Keratinocyte (primary cell): ENCODE measurements at regions not wholly inside any gene's neighbourhood (a gene's known extent, or its start where the extent isn't known, plus 50 kb on each side); places are given as distances from the start of the nearest gene placed in this dataset.

ENCODE experiments used
- DNase-seq: peaks from one replicate; pipeline ENCODE4 v3.0.0-alpha.2; 2011; ENCODE audit warnings: low read depth, missing footprints, low spot score
- FAIRE-seq: peaks from 2 replicates; lab custom pipeline; 2011; peaks lifted over from hg19 to GRCh38; lab: Jason Lieb, UNC
- H2AFZ ChIP-seq: 2 replicates; pipeline ENCODE4 v1.6.0; 2012; ENCODE audit warnings: low read length, control low read depth, inconsistent platforms; ENCODE audit not compliant: control insufficient read depth
- H3K27ac ChIP-seq: 2 replicates; pipeline ENCODE4 v1.5.1; 2011; ENCODE audit warnings: low read length; ENCODE audit not compliant: control insufficient read depth, insufficient read depth
- H3K27me3 ChIP-seq: 3 replicates; pipeline ENCODE4 v1.6.0; 2011; ENCODE audit warnings: low read length; ENCODE audit not compliant: control insufficient read depth, insufficient read depth; ENCODE audit errors: extremely low read depth
- H3K36me3 ChIP-seq, 2 experiments: 2 replicates in 1 of 2; 3 replicates in 1 of 2; pipeline ENCODE4 v1.5.1; 2011; ENCODE audit warnings: low read length in 2 of 2, mild to moderate bottlenecking in 1 of 2; ENCODE audit not compliant: control insufficient read depth in 2 of 2, insufficient read depth in 2 of 2; ENCODE audit errors: extremely low read depth in 1 of 2
- H3K4me1 ChIP-seq: 3 replicates; pipeline ENCODE4 v1.5.1; 2011; ENCODE audit warnings: low read length; ENCODE audit not compliant: control insufficient read depth, insufficient read depth; ENCODE audit errors: extremely low read depth
- H3K4me2 ChIP-seq: 3 replicates; pipeline ENCODE4 v1.6.0; 2011; ENCODE audit warnings: low read depth, low read length; ENCODE audit not compliant: control insufficient read depth, insufficient read depth; ENCODE audit errors: extremely low read depth
- H3K4me3 ChIP-seq, 3 experiments: fragments of 200-600 bp in 1 of 3; sonication (generic) in 1 of 3; 2 replicates in 2 of 3; 3 replicates in 1 of 3; pipeline ENCODE4 v1.5.1; 2011 to 2016; ENCODE audit warnings: low read length in 3 of 3, mild to moderate bottlenecking in 3 of 3, control low read depth in 2 of 3, inconsistent platforms in 1 of 3, low read depth in 1 of 3, mixed read lengths in 1 of 3, mixed run types in 1 of 3, moderate library complexity in 1 of 3; ENCODE audit not compliant: control insufficient read depth in 2 of 3, insufficient read depth in 2 of 3; ENCODE audit errors: extremely low read depth in 1 of 3
- H3K79me2 ChIP-seq: 2 replicates; pipeline ENCODE4 v1.6.0; 2012; ENCODE audit warnings: low read length; ENCODE audit not compliant: control insufficient read depth, insufficient read depth
- H3K9ac ChIP-seq: 3 replicates; pipeline ENCODE4 v1.6.0; 2011; ENCODE audit warnings: low read length; ENCODE audit not compliant: control insufficient read depth, insufficient read depth; ENCODE audit errors: extremely low read depth
- H3K9me1 ChIP-seq: 3 replicates; pipeline ENCODE4 v1.6.0; 2011; ENCODE audit warnings: low read length; ENCODE audit not compliant: control insufficient read depth, insufficient read depth; ENCODE audit errors: extremely low read depth
- H3K9me3 ChIP-seq: 2 replicates; pipeline ENCODE4 v1.5.1; 2012; ENCODE audit warnings: low read depth, low read length; ENCODE audit not compliant: control insufficient read depth
- H4K20me1 ChIP-seq: 3 replicates; pipeline ENCODE4 v1.6.0; 2011; ENCODE audit warnings: low read length; ENCODE audit not compliant: control insufficient read depth, insufficient read depth; ENCODE audit errors: extremely low read depth
- CTCF ChIP-seq, 3 experiments: IDR thresholded peaks in 1 of 3; conservative IDR thresholded peaks in 1 of 3; optimal IDR thresholded peaks in 1 of 3; 2 replicates in 2 of 3; 3 replicates in 1 of 3; pipeline versions ENCODE3 to v1.5.1; 2011; ENCODE audit warnings: low read length in 3 of 3, mild to moderate bottlenecking in 3 of 3, moderate library complexity in 2 of 3, control low read depth in 1 of 3, inconsistent platforms in 1 of 3; ENCODE audit not compliant: insufficient read depth in 2 of 3; ENCODE audit errors: extremely low read depth in 1 of 3
- EZH2 ChIP-seq: IDR thresholded peaks from one replicate; pipeline ENCODE4 v1.6.1; 2012; ENCODE audit warnings: inconsistent platforms, mild to moderate bottlenecking, low read length, moderate library complexity
- dilution Hi-C: fragments of 300-500 bp; cut with MboI; formaldehyde crosslinking; loops from one replicate; pipeline ENCODE4 v1.7.0; 2020; ENCODE audit warnings: low sequenced_read_pairs; ENCODE audit not compliant: extremely low pct_ligation_motif_present

GRCh38 chr4:71231129-71232055 is 107.4 kb upstream of the SLC4A4 start:
- H3K27me3 ChIP-seq: peaks cover 6% of the 10 kb centered on the region
- FAIRE-seq (no peak), DNase-seq (no peak)
- H3K27ac ChIP-seq: no peak overlapping the region
- no peak overlapping the region for H3K4me3 ChIP-seq
- no peaks in the 10 kb centered on the region for H3K36me3 ChIP-seq
- H2AFZ ChIP-seq: no peak overlapping the region
- no peak overlapping the region for H3K9ac ChIP-seq
- H3K9me1 ChIP-seq: no peaks in the 10 kb centered on the region
- H4K20me1 ChIP-seq: no peaks in the 10 kb centered on the region
- H3K4me2 ChIP-seq: peak overlapping the region; percentile 8
- H3K4me1 ChIP-seq: peaks cover 3% of the 10 kb centered on the region
- H3K79me2 ChIP-seq: no peaks in the 10 kb centered on the region
- no peaks in the 10 kb centered on the region for H3K9me3 ChIP-seq
- TF ChIP-seq CTCF (optimal IDR thresholded peaks at IDR 0.05 in 1 of 3, IDR thresholded peaks at IDR 0.05 in 1 of 3, conservative IDR thresholded peaks at IDR 0.05 in 1 of 3; ENCODE audit: extremely low read depth in 1 of 3, insufficient read depth in 2 of 3, low read length in 3 of 3) (no peak), EZH2 (no peak)
- dilution Hi-C loops: no loop called here

GRCh38 chr4:71232056-71232430 is 106.8 kb upstream of the SLC4A4 start:
- Histone ChIP-seq H3K4me1 (peaks cover 3% of the 10 kb centered on the region), H3K9ac (no peak overlapping the region), H3K27me3 (peaks cover 6% of the 10 kb centered on the region), H3K36me3 (no peaks in the 10 kb centered on the region), H3K4me3 (no peak overlapping the region), H3K79me2 (no peaks in the 10 kb centered on the region), H3K9me3 (no peaks in the 10 kb centered on the region), H3K4me2 (no peak overlapping the region), H4K20me1 (no peaks in the 10 kb centered on the region), H2AFZ (no peak overlapping the region), H3K9me1 (no peaks in the 10 kb centered on the region), H3K27ac (no peak overlapping the region)
- FAIRE-seq (no peak), DNase-seq (no peak)
- dilution Hi-C loops: no loop called here
- no peak for TF ChIP-seq EZH2
- TF ChIP-seq CTCF (optimal IDR thresholded peaks at IDR 0.05 in 1 of 3, IDR thresholded peaks at IDR 0.05 in 1 of 3, conservative IDR thresholded peaks at IDR 0.05 in 1 of 3; ENCODE audit: extremely low read depth in 1 of 3, insufficient read depth in 2 of 3, low read length in 3 of 3): no peak
